Embryonic facial prominence (tissue), 1 donor: ENCODE measurements at regions not wholly inside any gene's neighbourhood (a gene's known extent, or its start where the extent isn't known, plus 50 kb on each side); places are given as distances from the start of the nearest gene placed in this dataset.

Experiments used
- DNase-seq: peaks from one replicate; pipeline ENCODE4 v3.0.0-alpha.2; 2016; ENCODE audit errors: extremely low spot score

DNA sequence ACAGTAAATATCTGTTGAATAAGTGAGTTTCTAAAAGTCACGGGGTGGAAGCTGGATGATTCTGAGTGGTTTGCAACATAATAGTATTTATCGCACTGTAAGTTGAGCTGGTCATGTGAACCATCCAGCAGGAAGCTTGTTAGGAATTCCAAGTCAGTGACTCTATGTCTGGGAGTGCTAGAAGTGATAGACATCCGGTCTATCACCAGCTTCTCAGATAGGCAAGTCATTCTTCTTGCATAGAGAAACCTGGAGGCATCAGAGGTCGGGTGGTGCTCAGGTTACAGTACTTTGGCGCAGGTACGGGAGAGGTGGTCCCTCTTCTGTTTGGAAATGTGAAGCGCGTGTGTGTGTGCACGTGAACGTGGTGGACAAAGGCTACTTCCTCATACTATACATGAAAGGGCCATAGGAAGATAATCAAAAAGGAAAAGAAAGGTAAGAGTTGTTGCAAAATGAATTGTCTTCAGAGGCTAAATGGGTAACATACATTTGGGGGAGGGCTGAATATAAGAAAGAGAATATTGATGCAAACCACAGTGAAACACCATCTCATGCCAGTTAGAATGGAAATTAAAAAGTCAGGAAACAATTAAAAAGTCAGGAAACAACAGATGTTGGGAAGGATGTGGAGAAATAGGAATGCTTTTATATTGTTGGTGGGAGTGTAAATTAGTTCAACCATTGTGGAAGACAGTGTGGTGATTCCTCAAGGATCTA is 299.3 kb upstream of the ZFP64 start:
- DNase-seq, result no peak

- DNase-seq, result no peak
These were observed 292.9 kb upstream of the ZFP64 start for GRCh38 chr20:52484438-52484837.

DNA sequence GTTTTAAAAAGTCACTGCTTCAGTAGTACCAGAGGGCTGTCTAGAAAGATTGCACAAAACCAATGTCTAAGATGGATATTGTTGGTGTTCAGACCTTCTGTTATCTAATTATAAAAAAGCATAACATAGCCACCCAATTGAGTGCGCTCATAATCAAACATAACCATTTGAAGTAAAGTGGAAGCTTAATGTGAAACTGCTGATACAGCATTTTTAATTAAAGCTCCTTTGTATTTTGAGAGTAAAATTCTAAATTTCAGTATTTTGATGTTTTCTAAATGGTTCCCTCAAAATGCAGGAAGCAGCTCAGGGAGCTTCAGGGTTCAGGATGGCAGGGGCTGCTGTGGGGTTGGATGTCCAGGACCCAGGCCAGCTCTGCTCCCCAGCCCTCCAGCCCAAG is 291.8 kb upstream of the ZFP64 start:
- DNase-seq, result no peak

DNA sequence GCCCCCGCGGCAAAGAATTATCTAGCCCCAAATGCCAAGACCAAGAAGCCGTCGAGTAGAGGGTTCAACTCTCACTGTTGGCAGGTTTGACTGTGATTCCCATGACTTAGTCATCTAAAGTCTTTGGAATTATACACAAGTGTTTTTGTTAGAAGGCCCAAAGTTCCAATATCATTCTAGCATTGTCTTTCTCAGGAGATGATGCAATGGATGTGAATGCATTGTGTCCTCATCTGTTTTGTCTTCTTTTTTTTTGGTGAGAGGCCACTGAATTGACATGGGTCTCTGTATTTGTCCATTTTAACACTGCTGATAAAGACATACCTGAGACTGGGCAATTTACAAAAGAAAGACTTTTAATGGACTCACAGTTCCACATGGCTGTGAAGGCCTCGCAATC is 290.5 kb upstream of the ZFP64 start:
- no peak for DNase-seq

DNA sequence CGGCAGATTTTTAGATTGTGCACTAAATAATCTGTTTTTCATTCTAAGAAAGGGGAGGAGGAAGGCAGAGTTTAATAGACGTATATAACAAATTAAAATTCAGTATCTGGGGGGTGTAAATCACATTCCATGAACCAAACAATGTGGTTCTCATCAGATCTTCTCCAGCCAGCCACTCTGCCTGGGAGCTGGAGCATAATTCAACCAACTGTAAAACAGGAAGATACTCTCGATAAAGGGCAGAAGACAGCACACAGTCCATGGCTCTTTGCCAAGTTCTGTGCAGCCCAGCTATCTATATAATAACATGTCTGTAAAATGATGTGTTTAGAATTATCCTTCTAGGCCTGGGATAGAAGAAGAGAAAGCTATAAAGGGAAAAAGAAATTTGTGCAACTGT is 289.9 kb upstream of the ZFP64 start:
- peak; percentile 22 for DNase-seq

GRCh38 chr20:52476074-52476750 is 284.6 kb upstream of the ZFP64 start:
- no peak for DNase-seq

GRCh38 chr20:52473186-52473585 is 281.6 kb upstream of the ZFP64 start:
- DNase-seq, result no peak

GRCh38 chr20:52470561-52470960 is 279.0 kb upstream of the ZFP64 start:
- DNase-seq, result no peak

DNA sequence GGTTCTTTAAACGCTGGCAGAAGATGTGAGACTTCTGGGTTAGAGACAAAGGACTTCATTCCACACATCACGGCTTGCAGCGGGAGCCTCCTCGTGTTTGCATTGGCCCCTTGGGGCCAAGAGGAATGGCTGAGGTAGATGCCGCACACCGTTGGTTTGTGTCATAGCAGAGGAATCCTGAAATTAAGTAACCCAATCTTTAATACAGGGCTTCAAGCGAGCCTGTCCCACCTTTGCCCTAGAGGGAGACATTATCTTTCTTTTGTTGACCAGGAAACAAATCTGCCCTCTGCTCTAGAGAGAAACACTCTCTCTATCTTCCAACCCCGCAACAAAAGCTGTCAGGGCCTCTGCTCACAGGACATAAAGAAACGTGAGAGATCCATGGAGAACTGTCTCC is 277.5 kb upstream of the ZFP64 start:
- no peak for DNase-seq

GRCh38 chr20:52465991-52466390 is 274.4 kb upstream of the ZFP64 start:
- DNase-seq, result no peak

- no peak for DNase-seq
These were observed 270.0 kb upstream of the ZFP64 start for GRCh38 chr20:52461582-52461981.

DNA sequence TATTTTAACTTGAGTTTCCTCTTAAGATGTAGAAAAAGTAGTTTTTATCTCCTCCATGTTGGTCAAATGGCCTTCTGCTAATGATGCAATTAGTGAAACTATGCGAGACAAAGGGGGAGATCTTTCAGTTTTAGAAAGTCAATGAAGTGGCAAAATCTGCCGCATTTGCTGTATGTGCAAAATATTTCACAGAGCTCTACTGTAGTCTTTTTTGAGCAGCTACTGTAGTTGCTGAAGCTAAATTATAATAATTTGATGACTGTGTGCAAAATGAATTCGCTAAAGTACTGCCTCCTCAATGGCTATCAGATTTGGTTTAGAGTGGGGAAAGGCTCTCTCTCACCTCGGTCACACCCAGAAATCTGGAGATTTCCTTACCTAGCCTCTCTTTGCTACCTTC is 267.6 kb upstream of the ZFP64 start:
- no peak for DNase-seq

DNA sequence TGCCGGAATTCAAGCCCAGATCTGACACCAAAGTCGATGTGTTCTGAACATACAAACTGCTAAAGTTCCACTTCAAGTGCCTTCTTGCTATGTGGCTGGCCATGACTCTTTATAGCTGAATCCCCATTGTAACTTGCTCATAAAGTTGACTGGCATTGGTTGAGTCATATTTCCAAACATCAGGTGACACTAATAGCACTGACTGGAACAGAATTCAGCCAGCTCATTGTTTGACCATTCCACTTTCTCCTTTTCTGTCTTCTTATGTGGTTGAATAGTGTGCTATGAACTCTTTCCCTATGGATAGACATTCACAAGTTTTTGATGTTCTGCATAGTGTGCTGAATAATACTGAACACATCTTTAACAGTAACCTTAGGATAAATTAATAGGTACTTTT is 266.2 kb upstream of the ZFP64 start:
- no peak for DNase-seq

DNA sequence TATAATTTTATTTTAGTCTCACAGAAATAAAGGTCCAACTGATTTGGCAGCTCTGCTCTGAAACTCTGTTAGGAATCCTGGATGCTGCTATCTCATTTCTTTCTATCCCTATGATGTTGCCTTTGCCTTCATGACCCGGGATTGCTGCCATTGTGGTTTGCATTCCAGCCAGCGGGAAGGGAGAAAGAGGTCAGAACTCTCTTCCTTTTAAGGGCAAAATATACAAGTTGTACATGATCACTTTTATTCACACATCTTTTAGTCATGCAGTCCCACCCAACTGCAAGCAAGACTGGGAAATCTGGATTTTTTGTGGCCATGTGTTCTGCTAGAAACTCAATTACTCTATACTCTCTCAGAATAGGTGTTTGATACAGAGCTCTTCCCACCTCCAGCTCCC is 263.1 kb upstream of the ZFP64 start:
- no peak for DNase-seq

DNA sequence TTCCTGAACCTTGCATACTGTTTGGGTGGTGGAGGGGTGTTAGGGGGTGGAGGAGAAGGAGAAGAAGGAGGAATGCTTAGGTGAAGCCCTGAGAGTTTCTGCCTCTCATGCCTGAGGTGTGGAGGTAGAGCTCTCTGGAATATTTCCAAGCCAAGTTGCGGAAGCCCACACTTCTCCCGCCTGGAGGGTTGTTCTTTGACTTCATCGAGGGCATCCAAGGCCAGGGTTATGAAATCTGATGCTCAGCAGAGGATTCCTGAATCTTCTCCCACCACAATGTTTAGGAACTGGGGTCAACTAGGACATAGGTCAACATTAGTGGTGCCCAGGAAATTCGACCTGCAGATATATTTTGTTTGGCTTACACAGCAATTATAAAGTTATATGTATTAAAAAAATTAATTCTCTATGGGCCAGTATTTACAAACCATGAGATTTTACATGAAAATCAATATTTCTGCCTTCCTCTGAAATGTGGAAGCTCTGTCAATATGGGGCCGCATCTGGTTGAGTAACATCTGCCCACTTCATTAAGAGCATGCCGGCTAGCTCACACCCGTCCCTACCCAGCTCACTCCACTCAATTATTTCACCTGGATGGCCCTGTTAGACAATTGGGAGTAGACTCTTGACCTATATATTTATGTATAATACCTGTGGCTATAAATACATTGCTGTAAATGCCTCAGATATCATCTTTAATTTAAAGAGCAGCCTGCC is 257.1 kb upstream of the ZFP64 start:
- no peak for DNase-seq

- DNase-seq, result no peak
These were observed 255.6 kb upstream of the ZFP64 start for GRCh38 chr20:52447225-52447551.

- DNase-seq, result no peak
These were observed 255.0 kb upstream of the ZFP64 start for GRCh38 chr20:52446421-52447224.

DNA sequence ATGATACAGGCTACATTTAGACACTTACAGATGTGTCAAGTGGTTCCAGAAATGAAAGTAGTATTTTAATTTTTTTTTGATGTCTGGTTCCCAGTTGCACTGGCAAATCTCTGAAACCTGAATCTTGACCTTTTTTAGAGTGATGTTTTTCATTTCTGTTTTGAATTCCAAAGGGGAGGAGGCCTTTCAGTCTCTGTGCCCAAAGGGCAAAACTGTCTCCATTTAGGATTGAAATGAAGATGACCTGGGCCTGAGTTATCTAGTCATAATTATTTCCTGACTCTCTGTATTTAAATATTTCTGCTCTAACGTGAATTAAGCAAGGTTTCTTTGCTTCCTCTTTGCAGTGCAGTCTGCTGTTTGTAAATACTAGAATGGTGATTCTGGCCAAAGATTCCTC is 252.9 kb upstream of the ZFP64 start:
- DNase-seq, result no peak

GRCh38 chr20:52443874-52444273 is 252.3 kb upstream of the ZFP64 start:
- no peak for DNase-seq

DNA sequence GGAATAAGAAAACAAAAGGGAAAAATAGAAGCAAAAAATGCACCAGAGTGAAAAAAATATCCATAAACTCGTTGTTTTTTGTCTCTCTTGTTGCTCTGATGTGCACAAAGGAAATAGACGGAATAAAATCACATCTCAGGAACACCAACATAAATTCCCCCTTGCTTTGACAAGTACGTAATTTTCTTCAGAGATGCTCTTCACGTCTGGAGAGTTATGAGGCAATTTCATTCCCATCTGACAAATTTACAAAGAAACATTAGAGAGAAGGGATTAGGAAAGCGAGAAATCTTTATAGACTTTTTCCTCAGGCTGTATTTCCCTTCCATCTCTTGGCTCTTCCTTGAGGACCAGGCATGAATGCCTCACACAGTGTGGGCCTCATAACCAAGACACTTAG is 250.1 kb upstream of the ZFP64 start:
- DNase-seq, result no peak

GRCh38 chr20:52439375-52439774 is 247.8 kb upstream of the ZFP64 start:
- DNase-seq, result no peak

- DNase-seq, result no peak
These were observed 246.9 kb upstream of the ZFP64 start for GRCh38 chr20:52438326-52438963.
